LNCaP clone FGC (cell line): ENCODE measurements at regions not wholly inside any gene's neighbourhood (a gene's known extent, or its start where the extent isn't known, plus 50 kb on each side); places are given as distances from the start of the nearest gene placed in this dataset.

ENCODE experiments used
- DNase-seq: peaks from one replicate; pipeline ENCODE4 v3.0.0-alpha.2; 2011; ENCODE audit warnings: low read depth
- H3K4me3 ChIP-seq: 2 replicates; pipeline ENCODE4 v1.5.1; 2011; ENCODE audit warnings: mild to moderate bottlenecking, low read depth, low read length, control low read depth
- TF ChIP-seq, protein P1 (sequence below): IDR thresholded peaks from 2 replicates; pipeline ENCODE4 v1.5.1; 2012; ENCODE audit warnings: mild to moderate bottlenecking; ENCODE audit not compliant: control insufficient read depth, insufficient read depth; ENCODE audit errors: extremely low read depth

GRCh38 chr9:12511726-12512125 lies 181.5 kb upstream of the TYRP1 start:
- DNase-seq = no peak
- TF ChIP-seq, protein P1, sequence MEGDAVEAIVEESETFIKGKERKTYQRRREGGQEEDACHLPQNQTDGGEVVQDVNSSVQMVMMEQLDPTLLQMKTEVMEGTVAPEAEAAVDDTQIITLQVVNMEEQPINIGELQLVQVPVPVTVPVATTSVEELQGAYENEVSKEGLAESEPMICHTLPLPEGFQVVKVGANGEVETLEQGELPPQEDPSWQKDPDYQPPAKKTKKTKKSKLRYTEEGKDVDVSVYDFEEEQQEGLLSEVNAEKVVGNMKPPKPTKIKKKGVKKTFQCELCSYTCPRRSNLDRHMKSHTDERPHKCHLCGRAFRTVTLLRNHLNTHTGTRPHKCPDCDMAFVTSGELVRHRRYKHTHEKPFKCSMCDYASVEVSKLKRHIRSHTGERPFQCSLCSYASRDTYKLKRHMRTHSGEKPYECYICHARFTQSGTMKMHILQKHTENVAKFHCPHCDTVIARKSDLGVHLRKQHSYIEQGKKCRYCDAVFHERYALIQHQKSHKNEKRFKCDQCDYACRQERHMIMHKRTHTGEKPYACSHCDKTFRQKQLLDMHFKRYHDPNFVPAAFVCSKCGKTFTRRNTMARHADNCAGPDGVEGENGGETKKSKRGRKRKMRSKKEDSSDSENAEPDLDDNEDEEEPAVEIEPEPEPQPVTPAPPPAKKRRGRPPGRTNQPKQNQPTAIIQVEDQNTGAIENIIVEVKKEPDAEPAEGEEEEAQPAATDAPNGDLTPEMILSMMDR = no peak
- H3K4me3 ChIP-seq = no peak overlapping the region

DNA sequence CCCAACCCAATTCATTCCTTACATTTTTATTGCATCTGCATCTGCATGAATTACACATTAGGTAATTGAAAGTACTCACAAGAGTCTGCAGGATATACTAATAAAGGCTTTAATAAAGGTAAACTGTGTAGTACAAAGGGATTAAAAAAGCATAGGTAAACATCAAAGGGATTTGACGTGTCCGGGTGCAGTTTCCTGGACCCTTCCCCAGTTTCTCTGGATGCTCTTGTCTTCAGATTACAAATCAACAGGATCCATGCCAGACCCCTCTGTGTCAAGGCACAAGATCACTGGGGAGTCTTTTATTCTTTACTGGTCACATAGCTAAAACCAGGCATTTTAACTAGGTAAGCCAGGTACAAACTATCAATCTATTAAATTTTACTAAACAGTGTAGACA lies 177.2 kb upstream of the TYRP1 start:
- no peak overlapping the region for H3K4me3 ChIP-seq
- TF ChIP-seq, protein P1 = no peak
- DNase-seq = peak; percentile 94

GRCh38 chr9:12516573-12516972 lies 176.6 kb upstream of the TYRP1 start:
- TF ChIP-seq, protein P1 = no peak
- H3K4me3 ChIP-seq = no peak overlapping the region
- no peak for DNase-seq

DNA sequence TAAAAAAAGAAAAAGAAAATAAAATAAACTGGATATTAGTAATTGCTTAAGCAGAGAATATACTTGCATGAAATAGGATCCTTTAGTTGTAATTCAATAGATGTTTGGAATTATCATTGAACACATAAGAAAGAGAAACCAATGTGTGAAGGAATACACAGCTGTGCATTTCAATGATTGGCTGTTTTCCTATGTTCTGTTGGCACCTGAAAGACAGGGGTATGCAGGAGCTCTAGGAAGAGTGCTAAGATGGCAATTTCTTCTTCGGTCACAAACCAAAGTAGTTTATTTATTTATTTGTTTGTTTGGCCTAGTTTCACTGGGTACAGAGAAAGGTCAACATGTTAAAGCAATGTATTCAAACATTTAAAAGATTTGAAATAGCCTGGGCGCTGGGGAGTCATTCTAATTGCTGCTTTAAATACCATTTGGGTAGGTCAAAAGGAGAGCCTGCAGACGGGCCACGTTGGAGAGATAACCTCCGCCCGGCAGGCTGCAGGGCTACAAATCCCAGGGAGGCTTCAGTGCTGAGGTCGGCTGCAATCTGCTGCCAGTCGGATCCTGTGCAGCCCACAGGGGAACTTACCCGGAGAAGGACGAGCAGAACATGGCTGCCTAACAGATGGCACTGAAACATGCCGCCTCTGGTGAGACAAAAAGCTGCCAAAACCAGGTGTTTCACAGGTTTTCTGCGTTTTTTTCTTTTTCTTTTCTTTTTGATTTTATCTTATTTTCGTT lies 154.2 kb upstream of the TYRP1 start:
- no peak for DNase-seq
- TF ChIP-seq, protein P1 = no peak

GRCh38 chr9:12539580-12539975 lies 153.6 kb upstream of the TYRP1 start:
- TF ChIP-seq, protein P1 = no peak
- H3K4me3 ChIP-seq = no peak overlapping the region
- DNase-seq = no peak

More for the DNA sequence above, 154.2 kb upstream of the TYRP1 start:
- no peak overlapping the region for H3K4me3 ChIP-seq

GRCh38 chr9:12544700-12545099 lies 148.5 kb upstream of the TYRP1 start:
- no peak overlapping the region for H3K4me3 ChIP-seq
- no peak for DNase-seq
- TF ChIP-seq, protein P1 = no peak

DNA sequence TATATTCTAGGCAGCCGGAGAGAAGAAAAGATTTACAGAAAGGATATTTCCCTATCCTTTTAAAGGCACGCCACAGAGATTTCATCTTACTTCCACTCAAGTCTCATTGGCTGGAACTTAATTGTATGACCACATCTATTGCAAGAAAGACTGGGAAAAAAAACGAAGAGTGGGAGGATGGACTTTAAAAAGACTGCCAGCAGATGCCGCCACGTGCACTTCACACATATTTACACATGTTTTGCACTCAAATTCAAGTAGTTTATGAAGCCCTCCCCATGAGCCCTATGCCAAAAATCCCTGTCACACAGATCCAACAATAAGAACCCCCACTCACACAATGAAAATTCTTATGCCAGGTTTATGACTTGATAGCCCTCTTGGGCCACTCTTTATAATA lies 138.5 kb upstream of the TYRP1 start:
- H3K4me3 ChIP-seq = no peak overlapping the region
- TF ChIP-seq, protein P1 = peak; percentile 69
- no peak for DNase-seq
